SK-N-DZ (cell line): ENCODE measurements at regions not wholly inside any gene's neighbourhood (a gene's known extent, or its start where the extent isn't known, plus 50 kb on each side); places are given as distances from the start of the nearest gene placed in this dataset.

Source experiments
- DNase-seq: peaks from one replicate; pipeline ENCODE4 v3.0.0-alpha.2; 2015; ENCODE audit warnings: low spot score

GRCh38 chr3:152957491-152957890 lies 122.6 kb downstream of the P2RY1 start:
- no peak for DNase-seq

- no peak for DNase-seq
These were observed 124.4 kb downstream of the P2RY1 start for GRCh38 chr3:152959307-152959706.

GRCh38 chr3:152960684-152961083 lies 125.8 kb downstream of the P2RY1 start:
- no peak for DNase-seq

- peak; percentile 4 for DNase-seq
These were observed 126.4 kb downstream of the P2RY1 start for GRCh38 chr3:152961323-152961722.

GRCh38 chr3:152964911-152965609 lies 130.1 kb downstream of the P2RY1 start:
- DNase-seq = no peak

GRCh38 chr3:152968388-152969024 lies 133.6 kb downstream of the P2RY1 start:
- DNase-seq = no peak

GRCh38 chr3:152969557-152970300 lies 134.8 kb downstream of the P2RY1 start:
- DNase-seq = no peak

- DNase-seq = no peak
These were observed 135.9 kb downstream of the P2RY1 start for GRCh38 chr3:152970851-152971250.

- DNase-seq = no peak
These were observed 136.9 kb downstream of the P2RY1 start for GRCh38 chr3:152971880-152972279.

GRCh38 chr3:152973575-152973974 lies 138.6 kb downstream of the P2RY1 start:
- DNase-seq = no peak

- no peak for DNase-seq
These were observed 141.3 kb downstream of the P2RY1 start for GRCh38 chr3:152976239-152976638.

- DNase-seq = no peak
These were observed 142.4 kb downstream of the P2RY1 start for GRCh38 chr3:152977366-152977765.

GRCh38 chr3:152978152-152978551 lies 143.2 kb downstream of the P2RY1 start:
- DNase-seq = no peak

GRCh38 chr3:152997526-152997925 lies 162.6 kb downstream of the P2RY1 start:
- DNase-seq = no peak

- DNase-seq = no peak
These were observed 163.4 kb upstream of the RAP2B start for GRCh38 chr3:152998591-152998990.

- no peak for DNase-seq
These were observed 161.7 kb upstream of the RAP2B start for GRCh38 chr3:153000325-153000724.

- DNase-seq = no peak
These were observed 160.6 kb upstream of the RAP2B start for GRCh38 chr3:153001210-153002078.

- no peak for DNase-seq
These were observed 158.6 kb upstream of the RAP2B start for GRCh38 chr3:153003441-153003840.

GRCh38 chr3:153003862-153004261 lies 158.2 kb upstream of the RAP2B start:
- no peak for DNase-seq

GRCh38 chr3:153008226-153008625 lies 153.8 kb upstream of the RAP2B start:
- no peak for DNase-seq

GRCh38 chr3:153023896-153024295 lies 138.1 kb upstream of the RAP2B start:
- no peak for DNase-seq

- DNase-seq = no peak
These were observed 136.0 kb upstream of the RAP2B start for GRCh38 chr3:153026026-153026425.
